Ovary (tissue), 3 donors: ENCODE measurements at regions not wholly inside any gene's neighbourhood (a gene's known extent, or its start where the extent isn't known, plus 50 kb on each side); places are given as distances from the start of the nearest gene placed in this dataset.

Experiments
- EP300 ChIP-seq: sonication (generic); formaldehyde crosslinking; IDR thresholded peaks from one replicate; pipeline ENCODE4 v1.6.1; 2017; ENCODE audit warnings: antibody characterized with exemption
- TF ChIP-seq, protein P1 (sequence below), 3 donors: fragments of 450-650 bp in 2 of 3; fragments of 200-600 bp in 1 of 3; IDR thresholded peaks; one replicate each; pipeline versions ENCODE4 v1.5.1 to v1.8.0; 2016 to 2022; ENCODE audit warnings: antibody characterized with exemption in 3 of 3, mild to moderate bottlenecking in 1 of 3
- donor health status: DM: no; HTN: no; CAD: no.

DNA sequence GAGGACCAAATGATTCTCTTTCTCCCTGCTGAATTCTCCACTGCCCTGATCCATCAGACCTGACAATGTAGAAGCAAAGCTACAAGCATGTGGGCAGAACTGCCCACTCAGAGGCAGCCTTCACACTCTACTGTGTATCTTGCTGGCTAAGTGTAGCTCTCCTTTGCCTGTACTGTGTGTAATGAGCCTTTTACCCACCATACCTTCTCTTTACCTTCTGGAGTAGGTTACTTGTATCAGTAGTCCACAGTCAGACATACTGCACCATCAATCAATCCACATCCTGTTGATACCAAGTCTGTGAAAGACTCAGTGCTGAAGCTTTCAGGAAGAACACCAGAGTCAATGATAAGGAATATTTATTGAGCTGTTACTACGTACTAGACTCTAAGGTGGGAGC is 440.7 kb upstream of the ARHGEF26 start:
- TF ChIP-seq, protein P1, sequence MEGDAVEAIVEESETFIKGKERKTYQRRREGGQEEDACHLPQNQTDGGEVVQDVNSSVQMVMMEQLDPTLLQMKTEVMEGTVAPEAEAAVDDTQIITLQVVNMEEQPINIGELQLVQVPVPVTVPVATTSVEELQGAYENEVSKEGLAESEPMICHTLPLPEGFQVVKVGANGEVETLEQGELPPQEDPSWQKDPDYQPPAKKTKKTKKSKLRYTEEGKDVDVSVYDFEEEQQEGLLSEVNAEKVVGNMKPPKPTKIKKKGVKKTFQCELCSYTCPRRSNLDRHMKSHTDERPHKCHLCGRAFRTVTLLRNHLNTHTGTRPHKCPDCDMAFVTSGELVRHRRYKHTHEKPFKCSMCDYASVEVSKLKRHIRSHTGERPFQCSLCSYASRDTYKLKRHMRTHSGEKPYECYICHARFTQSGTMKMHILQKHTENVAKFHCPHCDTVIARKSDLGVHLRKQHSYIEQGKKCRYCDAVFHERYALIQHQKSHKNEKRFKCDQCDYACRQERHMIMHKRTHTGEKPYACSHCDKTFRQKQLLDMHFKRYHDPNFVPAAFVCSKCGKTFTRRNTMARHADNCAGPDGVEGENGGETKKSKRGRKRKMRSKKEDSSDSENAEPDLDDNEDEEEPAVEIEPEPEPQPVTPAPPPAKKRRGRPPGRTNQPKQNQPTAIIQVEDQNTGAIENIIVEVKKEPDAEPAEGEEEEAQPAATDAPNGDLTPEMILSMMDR (IDR thresholded peaks at IDR 0.05) = no peak
- TF ChIP-seq EP300 = no peak
